ENCODE measurements at regions not wholly inside any gene's neighbourhood (a gene's known extent, or its start where the extent isn't known, plus 50 kb on each side); places are given as distances from the start of the nearest gene placed in this dataset.

- no peak for DNase-seq (ENCODE audit: low spot score)
Observed at GRCh38 chr1:4444086-4444485, 210.3 kb upstream of the AJAP1 start.

- DNase-seq (ENCODE audit: low spot score): no peak
Observed at GRCh38 chr1:4447778-4448420, 206.5 kb upstream of the AJAP1 start.

- DNase-seq (ENCODE audit: low spot score): no peak
Observed at GRCh38 chr1:4449972-4450371, 204.4 kb upstream of the AJAP1 start.

- no peak for DNase-seq (ENCODE audit: low spot score)
Observed at GRCh38 chr1:4452701-4453100, 201.7 kb upstream of the AJAP1 start.

GRCh38 chr1:4460052-4460451, 194.4 kb upstream of the AJAP1 start:
- DNase-seq (ENCODE audit: low spot score): no peak

- DNase-seq (ENCODE audit: low spot score): no peak
Observed at GRCh38 chr1:4460651-4461050, 193.8 kb upstream of the AJAP1 start.

- DNase-seq (ENCODE audit: low spot score): no peak
Observed at GRCh38 chr1:4461726-4462290, 192.6 kb upstream of the AJAP1 start.

GRCh38 chr1:4462831-4463484, 191.5 kb upstream of the AJAP1 start:
- no peak for DNase-seq (ENCODE audit: low spot score)

GRCh38 chr1:4463631-4464030, 190.8 kb upstream of the AJAP1 start:
- DNase-seq (ENCODE audit: low spot score): no peak

- no peak for DNase-seq (ENCODE audit: low spot score)
Observed at GRCh38 chr1:4464478-4464877, 189.9 kb upstream of the AJAP1 start.

GRCh38 chr1:4467241-4467640, 187.2 kb upstream of the AJAP1 start:
- DNase-seq (ENCODE audit: low spot score): no peak

GRCh38 chr1:4468386-4468785, 186.0 kb upstream of the AJAP1 start:
- no peak for DNase-seq (ENCODE audit: low spot score)

- DNase-seq (ENCODE audit: low spot score): no peak
Observed at GRCh38 chr1:4468804-4469514, 185.4 kb upstream of the AJAP1 start.

- no peak for DNase-seq (ENCODE audit: low spot score)
Observed at GRCh38 chr1:4476394-4476793, 178.0 kb upstream of the AJAP1 start.

- no peak for DNase-seq (ENCODE audit: low spot score)
Observed at GRCh38 chr1:4481451-4481850, 173.0 kb upstream of the AJAP1 start.

GRCh38 chr1:4482526-4482925, 171.9 kb upstream of the AJAP1 start:
- no peak for DNase-seq (ENCODE audit: low spot score)

- DNase-seq (ENCODE audit: low spot score): no peak
Observed at GRCh38 chr1:4483021-4483625, 171.3 kb upstream of the AJAP1 start.

GRCh38 chr1:4485398-4485797, 169.0 kb upstream of the AJAP1 start:
- DNase-seq (ENCODE audit: low spot score): no peak

GRCh38 chr1:4485878-4486277, 168.5 kb upstream of the AJAP1 start:
- DNase-seq (ENCODE audit: low spot score): no peak

- no peak for DNase-seq (ENCODE audit: low spot score)
Observed at GRCh38 chr1:4486408-4487120, 167.8 kb upstream of the AJAP1 start.

- no peak for DNase-seq (ENCODE audit: low spot score)
Observed at GRCh38 chr1:4488018-4488417, 166.4 kb upstream of the AJAP1 start.

- DNase-seq (ENCODE audit: low spot score): no peak
Observed at GRCh38 chr1:4489486-4489885, 164.9 kb upstream of the AJAP1 start.

All from COLO829 (cell line).